IMR-90 (cell line): ENCODE measurements at regions not wholly inside any gene's neighbourhood (a gene's known extent, or its start where the extent isn't known, plus 50 kb on each side); places are given as distances from the start of the nearest gene placed in this dataset.

Experiments used
- TF ChIP-seq, protein P1 (sequence below): fragments of 150-350 bp; IDR thresholded peaks from 2 replicates; pipeline ENCODE4 v1.6.1; 2016; ENCODE audit warnings: low read depth, mild to moderate bottlenecking, low read length, moderate library complexity, borderline replicate concordance

DNA sequence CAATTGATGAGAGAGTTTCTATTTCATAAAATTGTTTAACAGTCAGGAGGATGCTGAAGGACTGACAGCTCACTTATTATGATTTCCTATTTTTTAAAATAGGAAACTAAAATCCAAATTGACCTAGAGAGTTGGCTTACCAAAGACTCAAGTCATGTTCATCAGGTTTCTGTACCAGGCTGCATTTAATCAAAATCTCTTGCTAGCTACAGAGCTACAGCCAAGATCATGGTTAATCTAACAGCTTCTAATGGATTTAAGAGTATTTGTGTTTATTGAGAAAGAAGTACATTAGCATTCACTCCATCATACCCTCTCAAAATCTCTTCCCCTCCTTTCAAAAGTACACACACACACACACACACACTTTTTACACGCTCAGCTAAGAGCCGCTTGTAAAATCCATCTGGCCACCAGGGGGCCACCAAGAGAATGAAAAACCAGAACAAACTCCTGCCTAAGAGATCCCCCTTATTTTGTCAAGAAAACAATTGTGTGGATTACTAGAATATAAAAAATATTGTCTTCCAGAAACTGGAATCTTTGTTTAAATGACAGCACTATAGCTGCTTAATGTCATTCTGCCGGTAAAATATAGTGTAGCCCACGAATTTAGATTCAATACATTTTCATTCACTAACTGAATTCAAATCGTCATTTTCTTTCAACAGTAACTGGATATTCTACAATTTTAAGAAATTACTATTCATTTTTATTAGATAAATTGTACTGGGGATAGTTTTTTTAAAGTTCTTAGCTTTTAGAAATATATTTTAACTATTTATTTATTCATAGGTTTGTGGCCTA is 334.0 kb downstream of the BTG1 start (continued):
- TF ChIP-seq, protein P1, sequence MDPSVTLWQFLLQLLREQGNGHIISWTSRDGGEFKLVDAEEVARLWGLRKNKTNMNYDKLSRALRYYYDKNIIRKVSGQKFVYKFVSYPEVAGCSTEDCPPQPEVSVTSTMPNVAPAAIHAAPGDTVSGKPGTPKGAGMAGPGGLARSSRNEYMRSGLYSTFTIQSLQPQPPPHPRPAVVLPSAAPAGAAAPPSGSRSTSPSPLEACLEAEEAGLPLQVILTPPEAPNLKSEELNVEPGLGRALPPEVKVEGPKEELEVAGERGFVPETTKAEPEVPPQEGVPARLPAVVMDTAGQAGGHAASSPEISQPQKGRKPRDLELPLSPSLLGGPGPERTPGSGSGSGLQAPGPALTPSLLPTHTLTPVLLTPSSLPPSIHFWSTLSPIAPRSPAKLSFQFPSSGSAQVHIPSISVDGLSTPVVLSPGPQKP = no peak
